ENCODE measurements at regions not wholly inside any gene's neighbourhood (a gene's known extent, or its start where the extent isn't known, plus 50 kb on each side); places are given as distances from the start of the nearest gene placed in this dataset.

- DNase-seq (ENCODE audit: low spot score) = no peak
- no peak for TF ChIP-seq CTCF (IDR thresholded peaks at IDR 0.05; ENCODE audit: extremely low read depth, insufficient read depth, missing control alignments)
- in situ Hi-C loops (cut with MboI; ENCODE audit: low pct_unique_long_range_greater_than_20kb, low sequenced_read_pairs, unreplicated experiment) = no loop called here
Observed at GRCh38 chr1:244280201-244280600, 171.5 kb downstream of the ADSS2 start.

- DNase-seq (ENCODE audit: low spot score) = no peak
- in situ Hi-C loops (cut with MboI; ENCODE audit: low pct_unique_long_range_greater_than_20kb, low sequenced_read_pairs, unreplicated experiment) = no loop called here
Observed at GRCh38 chr1:244280859-244281258, 170.8 kb downstream of the ADSS2 start.

GRCh38 chr1:244283772-244284171 lies 167.9 kb downstream of the ADSS2 start:
- in situ Hi-C loops (cut with MboI; ENCODE audit: low pct_unique_long_range_greater_than_20kb, low sequenced_read_pairs, unreplicated experiment) = no loop called here
- no peak for TF ChIP-seq CTCF (IDR thresholded peaks at IDR 0.05; ENCODE audit: extremely low read depth, insufficient read depth, missing control alignments)
- DNase-seq (ENCODE audit: low spot score) = no peak

More at GRCh38 chr1:244280859-244281258, 170.8 kb downstream of the ADSS2 start:
- TF ChIP-seq CTCF (IDR thresholded peaks at IDR 0.05; ENCODE audit: extremely low read depth, insufficient read depth, missing control alignments) = no peak

- in situ Hi-C loops (cut with MboI; ENCODE audit: low pct_unique_long_range_greater_than_20kb, low sequenced_read_pairs, unreplicated experiment) = no loop called here
- DNase-seq (ENCODE audit: low spot score) = no peak
- TF ChIP-seq CTCF (IDR thresholded peaks at IDR 0.05; ENCODE audit: extremely low read depth, insufficient read depth, missing control alignments) = no peak
Observed at GRCh38 chr1:244284641-244285156, 167.0 kb downstream of the ADSS2 start.

GRCh38 chr1:244286341-244286740 lies 165.4 kb downstream of the ADSS2 start:
- no peak for TF ChIP-seq CTCF (IDR thresholded peaks at IDR 0.05; ENCODE audit: extremely low read depth, insufficient read depth, missing control alignments)
- in situ Hi-C loops (cut with MboI; ENCODE audit: low pct_unique_long_range_greater_than_20kb, low sequenced_read_pairs, unreplicated experiment) = no loop called here
- no peak for DNase-seq (ENCODE audit: low spot score)

- DNase-seq (ENCODE audit: low spot score) = no peak
- no peak for TF ChIP-seq CTCF (IDR thresholded peaks at IDR 0.05; ENCODE audit: extremely low read depth, insufficient read depth, missing control alignments)
- in situ Hi-C loops (cut with MboI; ENCODE audit: low pct_unique_long_range_greater_than_20kb, low sequenced_read_pairs, unreplicated experiment) = no loop called here
Observed at GRCh38 chr1:244287726-244288125, 164.0 kb downstream of the ADSS2 start.

- no peak for TF ChIP-seq CTCF (IDR thresholded peaks at IDR 0.05; ENCODE audit: extremely low read depth, insufficient read depth, missing control alignments)
- in situ Hi-C loops (cut with MboI; ENCODE audit: low pct_unique_long_range_greater_than_20kb, low sequenced_read_pairs, unreplicated experiment) = no loop called here
- no peak for DNase-seq (ENCODE audit: low spot score)
Observed at GRCh38 chr1:244288663-244289062, 163.0 kb downstream of the ADSS2 start.
